ENCODE measurements at regions not wholly inside any gene's neighbourhood (a gene's known extent, or its start where the extent isn't known, plus 50 kb on each side); places are given as distances from the start of the nearest gene placed in this dataset.

DNA sequence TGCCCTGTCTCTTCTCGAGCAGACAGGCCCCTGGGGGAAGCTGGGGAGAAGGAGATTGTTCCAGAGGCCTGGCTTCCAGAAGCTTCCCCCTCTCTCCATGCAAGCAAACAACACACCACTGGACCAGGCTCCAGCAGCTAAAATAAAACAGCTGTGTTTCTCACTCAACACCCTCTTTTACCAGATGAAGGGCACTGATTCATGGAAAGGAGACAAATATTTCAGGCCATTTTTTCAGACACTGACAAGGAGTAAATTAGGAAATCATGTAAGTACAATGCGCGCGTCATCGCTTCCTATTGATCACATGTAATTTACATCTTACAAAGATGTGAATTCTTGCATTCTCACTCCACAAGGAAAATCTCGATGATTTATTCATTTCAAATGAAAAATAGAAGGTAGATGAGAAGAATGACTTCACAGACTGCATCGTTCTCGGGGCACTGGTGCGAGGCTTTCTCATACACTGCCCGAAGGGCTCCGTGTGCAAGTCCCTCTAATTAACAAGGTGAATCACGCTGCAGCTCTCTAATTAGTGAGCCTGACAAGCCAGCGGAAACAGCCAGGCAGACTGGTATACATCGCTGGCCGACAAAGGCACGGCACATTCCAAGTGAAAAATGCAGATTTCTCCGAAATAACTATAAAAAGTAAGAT, 153.6 kb downstream of the KCTD15 start:
- no CpG with 5 or more reads among the region's 17 CpGs for WGBS (ENCODE audit: extremely low coverage, insufficient read length, low lambda C conversion rate)
- H3K23ac ChIP-seq (ENCODE audit: insufficient read length, low read depth, low read length), result no peak overlapping the region
- no peaks in the 10 kb centered on the region for H3K79me1 ChIP-seq (ENCODE audit: insufficient read depth, low read depth, low read length, poor library complexity, severe bottlenecking)
- no peak overlapping the region for H3T11ph ChIP-seq (ENCODE audit: low read length)
- no peaks in the 10 kb centered on the region for H3K27me3 ChIP-seq (ENCODE audit: insufficient read depth, low read length)
- no peak overlapping the region for H3K4me2 ChIP-seq (ENCODE audit: insufficient read depth, insufficient read length, low read length)
- no peaks in the 10 kb centered on the region for H3K79me2 ChIP-seq (ENCODE audit: insufficient read depth, low read length)
- no peaks in the 10 kb centered on the region for H4K20me1 ChIP-seq (ENCODE audit: control insufficient read depth, insufficient read depth, insufficient read length)
- no peak for DNase-seq
- no peak overlapping the region for H2AFZ ChIP-seq (ENCODE audit: low read length)
- H4K91ac ChIP-seq (ENCODE audit: insufficient read length, low read depth, low read length), result no peak overlapping the region
- H2BK5ac ChIP-seq (ENCODE audit: insufficient read length, low read length), result no peak overlapping the region
- H3K9ac ChIP-seq (ENCODE audit: extremely low read depth, insufficient read length, low read length), result no peak overlapping the region
- no peak overlapping the region for H3K4ac ChIP-seq (ENCODE audit: low read depth, low read length)
- no peak overlapping the region for H2BK20ac ChIP-seq (ENCODE audit: low read depth, low read length, poor library complexity, severe bottlenecking)
- H3K9me3 ChIP-seq (ENCODE audit: control insufficient read depth, low read depth, low read length), result no peaks in the 10 kb centered on the region
- no peak overlapping the region for H4K5ac ChIP-seq (ENCODE audit: insufficient read length, low read depth, low read length)
- no peaks in the 10 kb centered on the region for H3K4me1 ChIP-seq (ENCODE audit: insufficient read depth, low read length)
- H4K8ac ChIP-seq (replicated peaks; ENCODE audit: insufficient read length, low read depth, low read length), result no peak overlapping the region
- H2BK12ac ChIP-seq (ENCODE audit: insufficient read length, low read depth, low read length), result no peak overlapping the region
- H3K27ac ChIP-seq (ENCODE audit: insufficient read length, low read depth, low read length), result no peak overlapping the region
- H3K4me3 Mint-ChIP-seq, result no peak overlapping the region
- H3K23me2 ChIP-seq (ENCODE audit: insufficient read length, low read depth, low read length, poor library complexity, severe bottlenecking), result no peaks in the 10 kb centered on the region
- peaks cover 5 to 8% of the 10 kb centered on the region in 2 experiments; a peak in 2 of 4 replicates for H3K4me1 Mint-ChIP-seq
- no peak overlapping the region for H3K56ac ChIP-seq (ENCODE audit: insufficient read length, low read depth, low read length)
- TF ChIP-seq CTCF (conservative IDR thresholded peaks at IDR 0.05), result no peak
- H3K14ac ChIP-seq (ENCODE audit: insufficient read depth, low read length), result no peak overlapping the region
- H2BK120ac ChIP-seq (ENCODE audit: low read depth, low read length, poor library complexity, severe bottlenecking), result no peak overlapping the region
- H3K36me3 Mint-ChIP-seq (ENCODE audit: insufficient read depth in 1 of 3, low read depth in 3 of 3), result no peaks in the 10 kb centered on the region
- H3K18ac ChIP-seq (ENCODE audit: insufficient read length, low read depth, low read length), result no peak overlapping the region
- no peak overlapping the region; a peak in 1 of 7 replicates for H3K27ac Mint-ChIP-seq
- H2BK15ac ChIP-seq (ENCODE audit: low read depth, low read length), result no peak overlapping the region
- no peak overlapping the region for H2AK5ac ChIP-seq (ENCODE audit: insufficient read length, low read length)
- peaks cover 2% of the 10 kb centered on the region for H3K27me3 Mint-ChIP-seq (ENCODE audit: low read depth)
- no peaks in the 10 kb centered on the region; a peak in 1 of 5 replicates for H3K9me3 Mint-ChIP-seq

Measured in H9 (cell line).